ENCODE measurements at regions not wholly inside any gene's neighbourhood (a gene's known extent, or its start where the extent isn't known, plus 50 kb on each side); places are given as distances from the start of the nearest gene placed in this dataset.
"Not testable (repeated sequence)": the region's sequence is repeated elsewhere in the genome, so short reads cannot be mapped to it uniquely, and the experiment has no call there.

DNA sequence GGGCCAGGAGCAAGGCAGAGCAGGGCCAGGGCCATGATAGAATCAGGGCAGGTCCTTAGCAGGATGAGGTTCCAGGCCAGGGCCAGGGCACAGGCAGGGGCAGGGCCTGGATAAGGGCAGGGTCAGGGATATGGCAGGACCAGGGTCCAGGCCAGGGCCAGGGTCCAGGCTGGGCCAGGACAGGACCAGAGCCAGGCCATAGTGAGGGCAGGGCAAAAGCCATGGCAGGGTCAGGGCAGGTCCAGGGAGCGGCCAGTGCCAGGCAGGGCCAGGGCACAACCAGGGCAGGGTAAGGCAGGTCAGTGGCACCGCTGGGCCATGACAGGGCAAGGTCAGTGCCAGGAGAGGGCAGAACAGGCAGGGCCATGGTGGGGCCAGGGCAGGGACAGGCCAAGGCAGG, 152.2 kb downstream of the LIPI start:
- H3K4me1 Mint-ChIP-seq, result peaks cover 0 to 2% of the 10 kb centered on the region in 2 donors
- no peak overlapping the region for H3K4me3 Mint-ChIP-seq
- H3K27ac Mint-ChIP-seq, result no peak overlapping the region
- no peaks in the 10 kb centered on the region for H3K9me3 Mint-ChIP-seq
- peaks cover 6 to 13% of the 10 kb centered on the region in 2 donors for H3K36me3 Mint-ChIP-seq
- ATAC-seq (replicated peaks) (no peak), DNase-seq (no peak)
- H3K27me3 Mint-ChIP-seq, result no peaks in the 10 kb centered on the region

DNA sequence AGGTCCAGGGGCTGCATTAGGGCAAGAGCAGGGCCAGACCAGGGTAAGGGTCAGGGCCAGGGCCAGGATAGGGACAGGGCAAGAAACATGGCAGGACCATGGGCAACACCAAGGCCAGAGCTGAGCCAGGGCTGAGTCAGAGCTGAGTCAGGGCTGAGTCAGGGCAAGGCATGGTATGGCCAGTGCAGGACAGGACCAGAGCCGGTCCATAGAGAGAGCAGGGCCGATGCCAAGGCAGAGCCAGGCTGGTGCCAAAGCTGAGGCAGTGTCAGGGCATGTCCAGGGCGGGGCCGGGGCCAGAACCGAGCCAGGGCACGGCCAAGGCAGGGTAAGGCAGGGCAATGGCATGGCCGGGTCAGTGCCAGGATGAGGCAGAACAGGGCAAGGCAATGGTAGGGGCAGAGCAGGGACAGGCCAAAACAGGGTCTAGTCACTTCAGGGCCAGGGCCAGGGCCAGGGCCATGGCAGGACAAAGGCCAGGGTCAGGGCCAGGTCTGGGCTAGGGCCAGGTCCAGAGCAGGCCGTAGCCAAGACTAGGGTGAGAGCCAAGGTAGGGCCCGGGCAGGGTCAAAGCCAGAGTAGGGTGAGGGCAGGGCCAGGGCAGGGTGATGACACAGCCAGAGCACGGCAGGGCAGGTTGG, 152.8 kb downstream of the LIPI start:
- H3K27me3 Mint-ChIP-seq; H3K9me3 Mint-ChIP-seq; H3K4me3 Mint-ChIP-seq; H3K4me1 Mint-ChIP-seq; DNase-seq; ATAC-seq (replicated peaks): not testable (repeated sequence)
- H3K27ac Mint-ChIP-seq, result peak overlapping the region; percentile 20
- peaks cover 5 to 11% of the 10 kb centered on the region in 2 donors for H3K36me3 Mint-ChIP-seq

DNA sequence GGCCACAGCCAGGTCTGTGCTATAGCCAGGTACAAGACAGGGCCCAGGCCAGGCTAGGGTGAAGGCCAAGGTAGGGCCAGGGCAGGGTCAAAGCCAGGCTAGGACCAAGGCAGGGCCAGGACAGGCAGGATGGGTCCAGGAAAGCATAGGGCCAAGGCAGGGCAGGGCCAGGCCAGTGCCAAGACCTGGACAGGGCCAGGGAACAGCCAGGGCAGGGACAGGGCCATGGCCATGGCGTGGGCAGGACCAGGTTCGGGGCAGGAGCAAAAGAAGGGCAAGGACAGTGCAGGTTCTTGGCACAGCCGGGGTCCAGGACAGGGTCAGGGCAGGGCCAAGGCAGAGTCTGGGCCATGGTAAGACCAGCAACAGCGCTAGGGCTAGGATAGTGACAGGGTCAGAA, 153.4 kb downstream of the LIPI start:
- ATAC-seq (replicated peaks) (no peak), DNase-seq (no peak)
- Mint-ChIP-seq H3K4me3 (no peak overlapping the region), H3K4me1 (peaks cover 0 to 2% of the 10 kb centered on the region in 2 donors), H3K27ac (peak overlapping the region; percentile 20), H3K36me3 (peaks cover 5 to 10% of the 10 kb centered on the region in 2 donors), H3K9me3 (no peaks in the 10 kb centered on the region), H3K27me3 (no peaks in the 10 kb centered on the region)

DNA sequence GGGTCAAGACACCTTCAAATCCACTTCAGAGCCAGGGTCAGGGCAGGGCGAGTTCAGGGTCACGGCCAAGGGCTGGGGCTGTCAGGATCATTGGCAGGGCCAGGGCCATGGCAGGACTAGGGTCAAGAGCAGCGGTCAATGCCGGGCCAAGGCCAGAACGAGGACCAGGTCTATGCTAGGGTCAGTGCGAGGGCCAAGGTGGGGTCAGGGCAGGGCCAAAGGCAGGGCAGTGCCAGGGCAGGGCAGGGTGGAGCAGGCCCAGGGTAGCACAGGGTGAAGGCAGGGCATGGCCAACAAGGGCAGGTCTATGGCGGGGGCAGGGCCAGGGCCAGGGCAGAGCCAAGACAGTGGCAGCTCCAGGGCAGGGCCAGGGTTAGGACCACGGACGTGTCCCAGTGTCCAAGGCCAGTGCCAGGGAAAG, 154.0 kb downstream of the LIPI start:
- DNase-seq, result no peak
- Mint-ChIP-seq H3K27ac (no peak overlapping the region), H3K36me3 (peaks cover 5 to 10% of the 10 kb centered on the region in 2 donors), H3K4me1 (peaks cover 0 to 2% of the 10 kb centered on the region in 2 donors), H3K9me3 (no peaks in the 10 kb centered on the region), H3K27me3 (no peaks in the 10 kb centered on the region), H3K4me3 (no peak overlapping the region)
- no peak for ATAC-seq (replicated peaks)

DNA sequence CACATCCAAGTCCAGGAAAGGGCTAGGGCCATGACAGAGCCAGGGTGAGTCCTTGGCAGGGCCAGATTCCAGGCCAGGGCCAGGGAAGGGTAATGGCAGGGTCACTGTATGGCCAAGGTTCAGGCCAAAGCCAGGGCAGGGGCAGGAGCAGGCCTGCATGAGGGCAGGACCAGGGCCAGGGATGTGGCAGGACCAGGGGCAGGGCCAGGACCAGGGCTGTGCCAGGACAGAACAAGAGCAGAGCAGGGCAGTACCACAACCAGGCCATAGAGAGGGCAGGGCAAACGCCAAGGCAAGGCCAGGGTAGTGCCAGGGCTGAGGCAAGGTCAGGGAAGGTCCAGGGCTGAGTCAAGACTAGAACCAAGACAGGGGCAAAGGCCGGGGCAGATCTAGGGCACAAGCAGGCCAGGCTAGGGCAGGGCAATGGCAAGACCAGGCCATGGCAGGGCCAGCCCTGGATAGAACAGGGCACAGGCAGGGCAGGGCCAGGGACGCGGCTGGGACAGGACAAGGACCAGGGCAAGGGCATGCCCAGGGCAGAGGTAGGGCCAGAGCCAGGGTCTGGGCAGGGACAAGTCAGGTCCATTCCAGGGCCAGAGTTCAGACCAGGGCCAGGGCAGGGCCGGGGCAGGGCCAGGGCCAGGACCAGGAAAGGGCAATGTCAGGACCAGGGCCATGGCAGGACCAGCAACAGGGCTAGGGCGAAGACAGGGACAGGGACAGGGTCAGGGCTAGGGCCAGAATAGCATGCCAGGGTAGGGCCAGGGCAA, 154.8 kb downstream of the LIPI start:
- DNase-seq; ATAC-seq (replicated peaks); H3K9me3 Mint-ChIP-seq; H3K4me3 Mint-ChIP-seq; H3K27me3 Mint-ChIP-seq; H3K36me3 Mint-ChIP-seq; H3K4me1 Mint-ChIP-seq; H3K27ac Mint-ChIP-seq: not testable (repeated sequence)

DNA sequence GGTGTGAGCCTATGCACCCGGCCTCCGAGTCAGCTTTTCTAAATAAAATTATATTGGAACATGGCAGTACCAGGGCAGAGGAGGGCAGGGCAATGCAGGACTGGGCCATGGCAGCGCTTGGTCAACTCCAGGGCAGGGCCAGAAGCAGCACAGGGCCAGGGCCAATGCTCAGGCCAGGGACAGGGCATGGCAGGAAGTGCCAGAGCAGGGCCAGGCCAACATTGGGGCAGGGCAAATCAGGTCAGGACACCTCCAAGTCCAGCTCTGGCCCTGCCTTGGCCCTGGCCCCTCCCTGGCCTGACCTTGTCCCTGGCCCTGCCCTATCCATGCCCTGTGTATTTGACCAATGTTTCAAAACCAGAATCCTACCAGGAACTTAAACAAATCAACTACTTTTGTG, 156.1 kb downstream of the LIPI start:
- ATAC-seq (replicated peaks), result no peak

DNA sequence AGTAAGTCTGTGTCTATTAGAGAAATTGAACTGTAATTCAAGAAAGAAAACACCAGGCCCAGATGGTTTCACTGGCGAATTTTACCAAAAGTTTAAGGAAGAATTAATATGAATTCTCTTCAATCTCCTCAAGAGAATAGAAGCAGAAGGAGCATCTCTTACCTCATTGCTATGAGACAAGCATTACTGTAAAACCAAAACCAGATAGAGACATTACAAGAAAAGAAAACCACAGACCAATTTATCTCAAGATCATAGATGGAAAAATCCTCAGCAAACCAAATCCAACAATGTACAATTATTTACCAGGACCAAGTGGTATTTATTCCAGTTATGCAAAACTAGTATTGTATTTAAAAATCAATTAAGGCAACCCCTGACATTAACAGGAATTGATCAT, 160.6 kb downstream of the LIPI start:
- H3K36me3 Mint-ChIP-seq, result peaks cover 0 to 3% of the 10 kb centered on the region in 2 donors
- DNase-seq (no peak), ATAC-seq (replicated peaks) (no peak)
- H3K4me1 Mint-ChIP-seq, result no peaks in the 10 kb centered on the region
- H3K4me3 Mint-ChIP-seq, result no peak overlapping the region
- H3K27me3 Mint-ChIP-seq, result no peaks in the 10 kb centered on the region
- H3K9me3 Mint-ChIP-seq, result peaks cover 0 to 1% of the 10 kb centered on the region in 2 donors
- no peak overlapping the region for H3K27ac Mint-ChIP-seq

More for the DNA sequence above, 156.1 kb downstream of the LIPI start:
- H3K27me3 Mint-ChIP-seq, result no peaks in the 10 kb centered on the region
- H3K36me3 Mint-ChIP-seq, result peaks cover 3 to 5% of the 10 kb centered on the region in 2 donors
- H3K9me3 Mint-ChIP-seq, result no peaks in the 10 kb centered on the region
- DNase-seq, result no peak
- peaks cover 0 to 2% of the 10 kb centered on the region in 2 donors for H3K4me1 Mint-ChIP-seq
- H3K4me3 Mint-ChIP-seq, result no peak overlapping the region
- H3K27ac Mint-ChIP-seq, result no peak overlapping the region

DNA sequence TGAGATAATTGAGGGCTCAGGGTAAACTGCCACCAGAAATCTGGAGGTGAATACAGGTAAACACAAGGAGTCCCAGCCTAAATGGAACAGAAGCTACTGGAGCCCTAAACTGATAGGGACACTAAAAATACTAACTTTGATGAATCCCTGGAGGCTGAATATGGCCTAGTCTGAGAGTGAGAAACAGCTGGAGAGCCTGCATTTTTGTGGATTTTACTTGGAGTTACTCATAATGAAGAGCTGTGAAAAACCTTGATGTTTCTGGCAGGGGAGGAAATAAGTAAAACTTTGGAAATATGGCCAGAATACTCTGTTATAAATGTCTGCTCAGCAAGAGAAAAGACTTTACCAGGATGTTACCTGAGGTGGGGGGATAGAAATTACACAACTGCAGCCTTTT, 164.4 kb downstream of the LIPI start:
- H3K4me1 Mint-ChIP-seq, result no peaks in the 10 kb centered on the region
- no peaks in the 10 kb centered on the region for H3K36me3 Mint-ChIP-seq
- H3K27me3 Mint-ChIP-seq, result no peaks in the 10 kb centered on the region
- ATAC-seq (replicated peaks) (no peak), DNase-seq (no peak)
- H3K9me3 Mint-ChIP-seq, result peaks cover 0 to 1% of the 10 kb centered on the region in 2 donors
- H3K27ac Mint-ChIP-seq, result no peak overlapping the region
- H3K4me3 Mint-ChIP-seq, result no peak overlapping the region

DNA sequence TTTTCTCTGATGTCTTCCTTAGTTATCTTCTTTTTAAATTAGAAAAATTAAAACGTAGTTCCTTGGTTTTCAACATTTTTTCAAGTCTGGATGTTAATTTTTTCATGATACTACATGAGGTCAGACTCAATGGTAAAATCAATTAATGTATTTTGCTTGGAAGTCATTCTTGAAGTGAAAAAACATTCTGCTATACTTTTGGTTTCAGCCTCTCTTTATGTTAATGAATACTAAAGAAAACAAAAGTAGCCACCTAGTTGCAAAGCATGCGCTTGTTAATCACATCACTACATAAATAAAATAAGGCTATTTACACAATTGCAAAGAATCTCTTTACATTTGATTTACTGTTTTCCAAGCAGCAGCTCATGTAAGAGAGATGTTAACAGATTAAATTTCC, 170.4 kb downstream of the LIPI start:
- H3K36me3 Mint-ChIP-seq, result peaks cover 2 to 4% of the 10 kb centered on the region in 2 donors
- DNase-seq (no peak), ATAC-seq (replicated peaks) (no peak)
- no peak overlapping the region for H3K4me3 Mint-ChIP-seq
- H3K27ac Mint-ChIP-seq, result no peak overlapping the region
- no peaks in the 10 kb centered on the region for H3K4me1 Mint-ChIP-seq
- H3K9me3 Mint-ChIP-seq, result no peaks in the 10 kb centered on the region
- no peaks in the 10 kb centered on the region for H3K27me3 Mint-ChIP-seq

DNA sequence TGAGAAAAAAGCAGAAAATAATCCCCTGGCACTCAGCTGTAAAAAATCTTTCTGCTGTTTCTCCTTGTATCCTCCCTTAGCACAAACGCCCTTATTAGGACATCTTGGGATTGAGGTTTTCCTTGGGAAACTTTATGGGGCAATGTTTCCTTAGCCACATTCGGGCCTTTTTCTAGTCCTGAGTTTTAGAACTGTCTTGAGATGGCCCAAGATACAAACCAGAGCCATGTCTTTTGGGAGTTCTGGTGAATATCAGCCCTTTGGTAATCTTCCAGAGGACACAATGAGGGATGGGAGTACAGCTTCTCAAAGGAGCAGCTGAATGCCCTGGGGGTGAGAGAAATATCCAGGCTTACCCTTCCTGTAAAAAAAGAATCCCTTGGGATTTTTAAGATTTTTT, 182.1 kb downstream of the LIPI start:
- H3K36me3 Mint-ChIP-seq; H3K27me3 Mint-ChIP-seq; H3K4me1 Mint-ChIP-seq; DNase-seq; H3K27ac Mint-ChIP-seq; H3K9me3 Mint-ChIP-seq; ATAC-seq (replicated peaks): not testable (repeated sequence)
- peak overlapping the region in 1 of 2 donors; percentile 36 for H3K4me3 Mint-ChIP-seq

DNA sequence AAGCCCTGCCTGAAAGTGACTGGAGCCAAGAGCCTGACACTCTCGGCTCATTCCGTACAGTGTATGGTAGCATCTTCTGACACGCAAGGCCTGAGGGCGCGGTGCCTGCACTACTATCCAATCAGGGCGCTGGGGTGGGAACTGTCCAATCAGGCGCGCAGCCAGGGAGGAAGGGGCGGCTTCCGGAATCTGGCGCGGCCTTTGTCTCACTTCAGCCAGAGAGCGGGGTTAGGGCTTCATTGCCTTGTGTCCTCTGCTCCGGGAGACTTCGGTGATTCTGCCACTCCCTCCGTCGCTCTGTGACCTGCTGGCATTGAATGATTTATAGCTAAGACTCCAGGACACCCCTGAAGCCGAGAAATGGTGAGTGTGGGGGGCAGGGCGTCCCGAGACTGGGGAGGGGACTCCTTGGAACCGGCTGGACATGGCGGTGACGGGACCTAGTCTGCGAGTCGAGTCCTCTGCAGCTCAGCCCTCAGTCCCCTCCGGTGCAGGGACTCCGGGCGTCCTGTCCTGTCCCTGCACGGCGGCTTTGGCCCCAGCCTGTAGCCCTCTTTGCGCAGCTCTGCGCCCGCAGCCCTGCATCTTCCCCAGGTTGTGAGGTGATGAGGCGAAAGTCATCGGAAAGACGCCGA, 183.4 kb downstream of the LIPI start:
- H3K36me3 Mint-ChIP-seq, H3K27me3 Mint-ChIP-seq, H3K9me3 Mint-ChIP-seq, H3K4me1 Mint-ChIP-seq: not testable (repeated sequence)
- ATAC-seq (replicated peaks) (peak; percentile 100), DNase-seq (peak; percentile 90)
- peak overlapping the region; percentile 91 to 92 for H3K4me3 Mint-ChIP-seq
- H3K27ac Mint-ChIP-seq, result peak overlapping the region; percentile 92

DNA sequence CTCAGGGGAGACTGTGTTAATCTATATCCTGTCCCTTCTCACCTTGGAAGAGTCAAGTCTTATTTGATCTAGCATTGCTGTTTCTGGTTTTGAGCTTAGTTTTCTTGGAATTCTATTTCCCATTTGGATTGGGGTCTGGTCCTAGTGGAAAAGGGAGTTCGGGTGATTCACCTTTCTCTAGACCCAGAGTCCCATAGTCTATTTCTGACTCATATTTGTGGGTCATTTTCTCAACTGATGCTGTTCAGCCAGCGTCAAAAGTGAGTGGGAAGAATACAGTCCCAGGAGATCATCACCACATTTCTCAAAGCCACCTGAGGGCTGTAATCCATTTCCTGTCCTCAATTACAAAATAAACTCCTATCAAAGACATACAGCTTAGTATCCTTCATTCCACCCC, 190.6 kb downstream of the LIPI start:
- not testable (repeated sequence) for H3K27ac Mint-ChIP-seq, H3K9me3 Mint-ChIP-seq, H3K36me3 Mint-ChIP-seq, DNase-seq, H3K4me3 Mint-ChIP-seq, H3K4me1 Mint-ChIP-seq
- ATAC-seq (replicated peaks), result peak; percentile 27 to 70
- peaks cover 9 to 16% of the 10 kb centered on the region in 2 donors for H3K27me3 Mint-ChIP-seq

DNA sequence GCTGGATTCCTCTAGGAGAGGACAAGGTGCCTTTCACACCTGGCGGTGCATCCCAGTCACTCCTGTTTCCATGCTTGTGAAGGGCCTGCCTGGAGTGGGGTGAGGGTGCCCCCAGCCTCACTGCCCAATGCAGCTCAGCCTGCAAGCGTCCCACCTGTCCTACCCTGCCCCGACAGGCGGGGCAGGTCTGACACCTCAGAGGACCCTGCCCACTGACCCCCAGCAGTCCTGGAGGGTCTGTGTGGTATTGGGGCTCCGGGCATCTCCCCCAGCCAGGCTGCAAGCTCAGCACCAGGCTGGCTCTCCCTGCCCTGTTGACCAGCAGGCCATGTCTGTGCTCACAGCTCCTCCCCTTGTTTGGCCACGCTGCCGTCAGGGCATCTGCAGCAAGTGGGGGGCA, 194.9 kb downstream of the LIPI start:
- not testable (repeated sequence) for H3K27ac Mint-ChIP-seq; H3K9me3 Mint-ChIP-seq; ATAC-seq (replicated peaks); DNase-seq; H3K4me1 Mint-ChIP-seq; H3K36me3 Mint-ChIP-seq; H3K4me3 Mint-ChIP-seq
- peaks cover 5 to 14% of the 10 kb centered on the region in 2 donors for H3K27me3 Mint-ChIP-seq

DNA sequence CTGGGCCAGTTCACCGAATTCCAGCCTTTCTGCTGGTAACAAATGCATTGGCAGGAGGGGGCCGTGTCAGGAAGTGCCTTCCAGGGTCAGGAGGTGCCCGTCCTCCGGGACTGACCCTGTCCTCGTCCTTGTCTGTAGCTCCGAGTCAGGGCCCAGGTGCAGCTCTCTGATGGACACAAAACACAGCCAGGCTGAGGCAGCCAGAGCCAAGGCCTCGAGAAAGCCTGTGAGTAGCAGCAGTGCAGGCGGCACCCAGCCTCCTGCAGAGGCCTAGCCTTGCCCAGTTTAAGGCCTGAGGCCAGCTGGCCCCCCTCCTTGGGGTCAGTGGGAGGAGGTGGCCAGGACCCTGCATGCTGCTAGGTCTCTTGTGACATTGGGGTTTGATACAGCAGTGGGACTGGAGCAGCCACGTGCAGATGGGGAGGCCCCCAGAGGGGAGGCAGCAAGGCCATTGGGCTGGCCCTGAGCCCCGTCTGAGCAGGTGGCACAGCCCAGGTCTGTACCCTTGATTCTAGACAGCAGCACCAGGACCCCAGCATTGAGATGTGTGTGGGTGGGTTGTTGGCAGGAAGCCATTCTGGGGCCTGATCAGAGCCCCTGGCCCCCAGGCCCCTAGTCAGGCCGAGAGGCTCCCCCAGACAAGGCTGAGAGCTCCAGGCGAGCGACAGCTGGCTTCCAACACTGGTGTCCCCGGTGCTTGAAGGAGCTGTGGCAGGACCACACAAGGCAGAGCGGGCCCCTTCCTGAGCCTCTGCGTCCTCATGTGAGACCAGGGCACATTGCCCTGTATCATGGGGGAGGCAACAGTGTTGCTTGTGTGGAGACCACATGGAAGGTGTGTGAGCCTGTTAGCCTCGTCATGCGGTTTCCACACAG, 196.9 kb downstream of the LIPI start:
- H3K27me3 Mint-ChIP-seq, result not testable (repeated sequence)

More for the DNA sequence above, 196.9 kb downstream of the LIPI start:
- H3K4me1 Mint-ChIP-seq; H3K4me3 Mint-ChIP-seq; DNase-seq; H3K36me3 Mint-ChIP-seq; H3K27ac Mint-ChIP-seq; ATAC-seq (replicated peaks); H3K9me3 Mint-ChIP-seq: not testable (repeated sequence)
